ENCODE measurements at regions not wholly inside any gene's neighbourhood (a gene's known extent, or its start where the extent isn't known, plus 50 kb on each side); places are given as distances from the start of the nearest gene placed in this dataset.

GRCh38 chr2:66201242-66201641, 233.7 kb upstream of the MEIS1 start:
- ChIA-PET CTCF (no interaction called here), POLR2A (no interaction called here)
- no peak for DNase-seq
- Mint-ChIP-seq H3K27me3 (no peaks in the 10 kb centered on the region), H3K4me1 (no peaks in the 10 kb centered on the region), H3K9me3 (ENCODE audit: insufficient read depth) (peaks cover 3% of the 10 kb centered on the region), H3K4me3 (no peak overlapping the region), H3K27ac (no peak overlapping the region)
- Histone ChIP-seq H3K4me1 (ENCODE audit: control insufficient read depth in 2 of 2, insufficient read depth in 2 of 2, low read length in 2 of 2) (no peaks in the 10 kb centered on the region), H4K20me1 (ENCODE audit: control insufficient read depth, insufficient read depth, low read length, poor library complexity, severe bottlenecking) (no peaks in the 10 kb centered on the region), H3K27ac (ENCODE audit: low read length in 2 of 2) (no peak overlapping the region), H3K9me3 (ENCODE audit: control extremely low read depth in 1 of 3, control insufficient read depth in 2 of 3, insufficient read depth in 1 of 3, low read length in 2 of 3) (no peaks in the 10 kb centered on the region), H3K4me3 (ENCODE audit: control extremely low read depth in 1 of 5, extremely low read depth in 1 of 5, insufficient read depth in 1 of 5, low read depth in 2 of 5, low read length in 4 of 5) (no peak overlapping the region), H3K27me3 (replicated peaks in 1 of 4; ENCODE audit: control extremely low read depth in 1 of 4, control insufficient read depth in 3 of 4, insufficient read depth in 4 of 4, low read length in 3 of 4) (no peaks in the 10 kb centered on the region), H3K9ac (ENCODE audit: low read length) (no peak overlapping the region), H3K79me2 (ENCODE audit: control insufficient read depth, insufficient read depth, low read length) (no peaks in the 10 kb centered on the region), H3K4me2 (replicated peaks; ENCODE audit: low read depth, low read length, poor library complexity, severe bottlenecking) (no peak overlapping the region), H2AFZ (ENCODE audit: insufficient read depth, low read depth, low read length, poor library complexity, severe bottlenecking) (no peak overlapping the region), H3K36me3 (replicated peaks in 1 of 2; ENCODE audit: control extremely low read depth in 1 of 2, control insufficient read depth in 1 of 2, extremely low read depth in 1 of 2, insufficient read depth in 2 of 2, low read length in 1 of 2) (no peaks in the 10 kb centered on the region)
- ATAC-seq (ENCODE audit: low read depth): no peak
- intact Hi-C loops (cut with micrococcal nuclease): no loop called here
- TF ChIP-seq CTCF (IDR thresholded peaks at IDR 0.05) (no peak), EZH2 (IDR thresholded peaks at IDR 0.05; ENCODE audit: borderline replicate concordance, insufficient read depth, low read depth, low read length, poor library complexity, severe bottlenecking) (no peak)
- WGBS (ENCODE audit: insufficient coverage): 100% methylated on average over 2 of the region's 2 CpGs

GRCh38 chr2:66198873-66199272, 236.1 kb upstream of the MEIS1 start:
- CTCF ChIA-PET: no interaction called here
- TF ChIP-seq EZH2 (IDR thresholded peaks at IDR 0.05; ENCODE audit: borderline replicate concordance, insufficient read depth, low read depth, low read length, poor library complexity, severe bottlenecking) (no peak), CTCF (IDR thresholded peaks at IDR 0.05) (no peak)
- intact Hi-C loops (cut with micrococcal nuclease): no loop called here
- H4K20me1 ChIP-seq (ENCODE audit: control insufficient read depth, insufficient read depth, low read length, poor library complexity, severe bottlenecking): no peaks in the 10 kb centered on the region
- Mint-ChIP-seq H3K4me1 (no peaks in the 10 kb centered on the region), H3K4me3 (no peak overlapping the region), H3K27me3 (no peaks in the 10 kb centered on the region), H3K9me3 (ENCODE audit: insufficient read depth) (peaks cover 3% of the 10 kb centered on the region), H3K27ac (no peak overlapping the region)
- no peaks in the 10 kb centered on the region for H3K27me3 ChIP-seq (replicated peaks in 1 of 4; ENCODE audit: control extremely low read depth in 1 of 4, control insufficient read depth in 3 of 4, insufficient read depth in 4 of 4, low read length in 3 of 4)
- H3K9me3 ChIP-seq (ENCODE audit: control extremely low read depth in 1 of 3, control insufficient read depth in 2 of 3, insufficient read depth in 1 of 3, low read length in 2 of 3): no peaks in the 10 kb centered on the region
- no peak overlapping the region for H3K27ac ChIP-seq (ENCODE audit: low read length in 2 of 2)
- no peaks in the 10 kb centered on the region for H3K4me1 ChIP-seq (ENCODE audit: control insufficient read depth in 2 of 2, insufficient read depth in 2 of 2, low read length in 2 of 2)
- ATAC-seq (ENCODE audit: low read depth) (no peak), DNase-seq (no peak)
- no peak overlapping the region for H3K4me3 ChIP-seq (ENCODE audit: control extremely low read depth in 1 of 5, extremely low read depth in 1 of 5, insufficient read depth in 1 of 5, low read depth in 2 of 5, low read length in 4 of 5)
- H3K4me2 ChIP-seq (replicated peaks; ENCODE audit: low read depth, low read length, poor library complexity, severe bottlenecking): no peak overlapping the region
- H2AFZ ChIP-seq (ENCODE audit: insufficient read depth, low read depth, low read length, poor library complexity, severe bottlenecking): no peak overlapping the region
- no peaks in the 10 kb centered on the region for H3K36me3 ChIP-seq (replicated peaks in 1 of 2; ENCODE audit: control extremely low read depth in 1 of 2, control insufficient read depth in 1 of 2, extremely low read depth in 1 of 2, insufficient read depth in 2 of 2, low read length in 1 of 2)
- no peak overlapping the region for H3K9ac ChIP-seq (ENCODE audit: low read length)
- POLR2A ChIA-PET: no interaction called here
- H3K79me2 ChIP-seq (ENCODE audit: control insufficient read depth, insufficient read depth, low read length): no peaks in the 10 kb centered on the region

Data from B cell (primary cell).